BE2C (cell line): ENCODE measurements at regions not wholly inside any gene's neighbourhood (a gene's known extent, or its start where the extent isn't known, plus 50 kb on each side); places are given as distances from the start of the nearest gene placed in this dataset.

Source experiments
- DNase-seq: peaks from one replicate; pipeline ENCODE4 v3.0.0-alpha.2; 2020
- H3K27me3 ChIP-seq: fragments of 250-450 bp; sonication (Bioruptor Pico); 2 replicates; pipeline ENCODE4 v1.5.1; 2020; ENCODE audit warnings: mild to moderate bottlenecking
- H3K36me3 ChIP-seq: fragments of 250-450 bp; sonication (Bioruptor Pico); 2 replicates; pipeline ENCODE4 v1.5.1; 2020; ENCODE audit warnings: mild to moderate bottlenecking
- H3K4me1 ChIP-seq: fragments of 250-450 bp; sonication (Bioruptor Pico); 2 replicates; pipeline ENCODE4 v1.5.1; 2020
- H3K4me3 ChIP-seq: 2 replicates; pipeline ENCODE4 v1.5.1; 2011; ENCODE audit warnings: low read depth, low read length
- H3K9me3 ChIP-seq: fragments of 250-450 bp; sonication (Bioruptor Pico); 2 replicates; pipeline ENCODE4 v1.5.1; 2020
- TF ChIP-seq, protein P1 (sequence below): IDR thresholded peaks from 2 replicates; pipeline ENCODE4 v1.5.1; 2012; ENCODE audit warnings: mild to moderate bottlenecking, low read depth, low read length

DNA sequence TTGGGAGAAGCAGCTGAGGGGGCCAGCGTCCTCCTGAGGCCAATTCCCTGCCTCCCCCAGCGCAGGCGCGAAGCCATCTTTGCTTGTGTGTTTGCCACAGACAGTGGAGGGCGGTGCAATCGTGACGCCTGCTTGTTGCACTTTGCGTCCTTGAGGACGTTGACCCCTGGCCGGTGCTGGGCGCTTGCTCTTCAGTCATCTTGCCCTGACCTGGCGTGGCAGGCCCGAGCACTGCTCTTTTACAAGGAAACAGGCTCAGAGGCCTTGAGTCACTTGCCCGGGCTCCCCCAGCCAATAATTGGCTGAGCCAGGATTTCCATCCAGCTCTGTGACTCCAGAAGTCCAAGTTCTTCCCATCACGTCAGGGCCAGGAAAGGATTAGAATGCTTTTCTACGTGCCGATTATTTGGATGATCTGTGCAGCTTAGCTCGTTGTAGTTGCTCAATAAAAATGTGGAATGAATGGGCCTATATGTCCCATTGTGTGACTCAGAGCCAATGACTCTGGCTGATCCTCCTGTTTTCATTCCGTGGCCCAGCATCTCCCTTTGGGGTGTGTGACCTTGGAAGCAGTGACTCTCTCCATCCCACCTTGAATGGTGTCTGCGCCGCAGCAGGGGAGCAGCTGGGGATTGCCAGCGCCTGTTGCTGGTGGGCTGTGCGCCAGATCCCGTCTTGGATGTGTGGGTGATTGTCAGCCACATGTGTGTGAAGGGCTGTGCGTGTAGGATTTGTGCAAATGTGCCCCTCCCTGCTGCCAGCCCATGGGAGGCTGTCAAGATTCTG is 214.1 kb downstream of the SEC14L1 start:
- Histone ChIP-seq H3K36me3 (no peaks in the 10 kb centered on the region), H3K9me3 (no peaks in the 10 kb centered on the region), H3K27me3 (no peaks in the 10 kb centered on the region), H3K4me1 (peaks cover 16% of the 10 kb centered on the region), H3K4me3 (no peak overlapping the region)
- DNase-seq: no peak
- TF ChIP-seq, protein P1, sequence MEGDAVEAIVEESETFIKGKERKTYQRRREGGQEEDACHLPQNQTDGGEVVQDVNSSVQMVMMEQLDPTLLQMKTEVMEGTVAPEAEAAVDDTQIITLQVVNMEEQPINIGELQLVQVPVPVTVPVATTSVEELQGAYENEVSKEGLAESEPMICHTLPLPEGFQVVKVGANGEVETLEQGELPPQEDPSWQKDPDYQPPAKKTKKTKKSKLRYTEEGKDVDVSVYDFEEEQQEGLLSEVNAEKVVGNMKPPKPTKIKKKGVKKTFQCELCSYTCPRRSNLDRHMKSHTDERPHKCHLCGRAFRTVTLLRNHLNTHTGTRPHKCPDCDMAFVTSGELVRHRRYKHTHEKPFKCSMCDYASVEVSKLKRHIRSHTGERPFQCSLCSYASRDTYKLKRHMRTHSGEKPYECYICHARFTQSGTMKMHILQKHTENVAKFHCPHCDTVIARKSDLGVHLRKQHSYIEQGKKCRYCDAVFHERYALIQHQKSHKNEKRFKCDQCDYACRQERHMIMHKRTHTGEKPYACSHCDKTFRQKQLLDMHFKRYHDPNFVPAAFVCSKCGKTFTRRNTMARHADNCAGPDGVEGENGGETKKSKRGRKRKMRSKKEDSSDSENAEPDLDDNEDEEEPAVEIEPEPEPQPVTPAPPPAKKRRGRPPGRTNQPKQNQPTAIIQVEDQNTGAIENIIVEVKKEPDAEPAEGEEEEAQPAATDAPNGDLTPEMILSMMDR: no peak

DNA sequence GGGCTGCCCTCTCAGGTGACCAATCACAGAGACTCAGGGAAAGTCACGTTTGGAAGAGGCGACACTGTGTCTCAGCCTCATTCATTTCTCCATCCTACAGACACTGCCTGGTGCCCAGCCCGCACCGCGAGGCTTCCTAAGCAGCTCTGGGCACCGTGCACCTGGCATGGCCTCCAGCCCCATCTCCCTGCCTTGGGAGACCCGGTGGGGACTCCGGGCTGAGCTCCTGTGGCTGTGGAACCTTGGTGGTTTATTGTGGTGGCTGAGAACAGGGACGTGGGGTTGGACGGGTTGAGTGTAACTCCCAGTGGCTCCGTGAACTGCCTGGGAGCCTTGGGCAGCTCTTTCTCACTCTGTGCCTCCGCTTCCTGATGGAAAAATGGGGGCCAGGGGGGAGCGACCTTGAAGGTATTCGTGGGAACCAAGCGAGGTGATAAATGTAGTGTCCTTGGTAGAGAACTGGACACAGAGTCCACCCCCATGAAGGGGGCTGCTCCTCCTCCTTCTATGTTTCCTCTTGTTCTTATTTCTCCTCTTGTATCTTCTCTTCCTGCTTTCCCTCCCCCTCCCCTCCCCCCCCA is 215.4 kb downstream of the SEC14L1 start:
- Histone ChIP-seq H3K4me1 (peaks cover 6% of the 10 kb centered on the region), H3K4me3 (no peak overlapping the region), H3K36me3 (no peaks in the 10 kb centered on the region), H3K9me3 (no peaks in the 10 kb centered on the region), H3K27me3 (no peaks in the 10 kb centered on the region)
- no peak for DNase-seq
- TF ChIP-seq, protein P1: no peak

DNA sequence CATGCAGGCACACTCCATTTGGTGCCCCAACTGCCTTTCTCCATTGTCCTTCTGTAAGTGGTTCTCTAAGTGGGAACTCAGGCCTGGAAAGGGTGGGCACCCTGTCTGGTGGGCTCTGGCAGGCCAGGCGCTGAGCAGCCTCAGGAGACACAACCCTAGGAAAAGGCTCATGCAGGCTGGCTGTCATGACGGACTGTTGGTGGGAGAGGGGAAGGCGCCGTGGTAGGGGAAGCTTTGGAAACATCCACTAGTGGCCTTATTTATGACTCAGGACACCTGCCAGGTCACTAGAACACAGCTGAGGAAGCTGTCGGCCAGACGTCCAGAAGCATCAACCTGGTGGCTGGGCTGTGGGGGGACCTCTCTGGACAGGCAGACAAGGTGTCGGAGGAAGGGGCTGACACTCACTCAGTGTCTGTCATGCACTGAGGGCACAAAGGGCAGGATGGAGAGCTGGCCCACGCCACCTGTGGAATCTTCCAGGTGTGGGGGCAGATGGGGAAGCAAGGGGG is 216.0 kb downstream of the SEC14L1 start:
- TF ChIP-seq, protein P1: no peak
- no peak overlapping the region for H3K4me3 ChIP-seq

DNA sequence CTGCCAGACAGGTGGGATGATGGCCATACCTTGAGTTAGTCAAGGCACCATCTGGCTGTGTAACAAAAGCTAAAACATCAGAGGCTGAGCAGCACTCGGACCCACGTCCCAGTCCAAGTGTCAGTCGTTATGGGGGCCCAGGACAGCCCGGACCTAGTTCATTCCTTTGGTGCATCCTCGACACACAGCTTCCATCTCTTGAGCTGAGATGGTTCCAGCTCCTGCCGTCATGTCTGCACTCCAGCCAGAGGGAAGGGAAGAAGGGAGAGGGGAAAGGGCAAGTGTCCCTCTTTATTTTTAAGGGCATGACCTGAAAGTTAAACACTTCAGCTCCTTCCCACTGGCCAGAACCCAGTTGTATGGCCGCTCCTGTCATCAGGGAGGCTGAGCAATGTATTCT is 218.0 kb downstream of the SEC14L1 start:
- H3K9me3 ChIP-seq: no peaks in the 10 kb centered on the region
- TF ChIP-seq, protein P1: no peak
- no peak overlapping the region for H3K4me3 ChIP-seq
- H3K4me1 ChIP-seq: peaks cover 11% of the 10 kb centered on the region
- H3K27me3 ChIP-seq: no peaks in the 10 kb centered on the region
- DNase-seq: no peak
- H3K36me3 ChIP-seq: no peaks in the 10 kb centered on the region

More for the DNA sequence above, 216.0 kb downstream of the SEC14L1 start:
- H3K27me3 ChIP-seq: no peaks in the 10 kb centered on the region
- peaks cover under 1% of the 10 kb centered on the region; the same call in 1 of the 2 replicates for H3K4me1 ChIP-seq
- H3K9me3 ChIP-seq: no peaks in the 10 kb centered on the region
- no peak for DNase-seq
- H3K36me3 ChIP-seq: no peaks in the 10 kb centered on the region

DNA sequence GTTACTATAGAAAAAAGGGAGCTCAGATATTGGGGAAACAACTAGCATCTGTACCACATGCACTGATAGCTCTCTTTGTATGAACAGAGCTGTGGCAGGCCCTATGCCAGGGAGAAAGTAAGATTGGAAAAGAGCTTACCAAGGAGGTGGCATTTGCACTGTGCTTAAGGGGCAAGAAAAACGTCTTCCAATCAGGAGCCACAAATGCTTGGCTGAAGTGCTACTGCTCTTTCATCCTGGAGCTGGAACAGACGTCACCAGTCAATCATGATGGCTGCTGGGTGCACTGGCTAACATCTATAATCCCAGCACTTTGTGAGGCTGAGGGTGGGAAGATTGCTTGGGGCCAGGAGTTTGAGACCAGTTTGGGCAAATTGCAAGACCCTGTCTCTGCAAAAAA is 218.5 kb downstream of the SEC14L1 start:
- H3K27me3 ChIP-seq: no peaks in the 10 kb centered on the region
- no peaks in the 10 kb centered on the region for H3K36me3 ChIP-seq
- TF ChIP-seq, protein P1: no peak
- DNase-seq: no peak
- peaks cover 15% of the 10 kb centered on the region for H3K4me1 ChIP-seq
- no peak overlapping the region for H3K4me3 ChIP-seq
- H3K9me3 ChIP-seq: no peaks in the 10 kb centered on the region
